Middle frontal gyrus (tissue), 1 donor: ENCODE measurements at regions not wholly inside any gene's neighbourhood (a gene's known extent, or its start where the extent isn't known, plus 50 kb on each side); places are given as distances from the start of the nearest gene placed in this dataset.
"Not testable (repeated sequence)": the region's sequence is repeated elsewhere in the genome, so short reads cannot be mapped to it uniquely, and the experiment has no call there.

Source experiments
- DNase-seq: peaks from one replicate; pipeline ENCODE4 v3.0.0-alpha.2; 2015; ENCODE audit warnings: low spot score; ENCODE audit errors: extremely low spot score

DNA sequence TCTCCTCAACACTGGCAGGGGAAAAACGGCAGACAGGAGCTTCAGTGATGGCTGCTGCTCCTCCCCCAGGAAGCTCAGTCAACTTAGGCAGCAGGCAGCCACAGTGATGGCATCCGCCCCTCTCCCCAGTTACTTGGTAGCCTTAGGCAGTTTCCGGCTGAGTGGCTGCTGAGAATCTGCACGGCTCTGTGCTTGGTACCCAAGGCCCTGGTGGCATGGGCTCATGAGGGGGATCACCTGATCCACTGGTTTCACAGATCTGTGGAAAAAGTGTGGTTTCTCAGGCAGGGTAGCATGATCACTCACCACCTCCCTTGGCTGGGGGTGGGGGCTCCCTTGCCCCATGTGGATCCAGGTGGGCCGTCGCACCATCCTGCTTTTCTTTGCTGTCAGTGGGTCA lies 244.6 kb upstream of the MDGA2 start:
- DNase-seq = no peak

DNA sequence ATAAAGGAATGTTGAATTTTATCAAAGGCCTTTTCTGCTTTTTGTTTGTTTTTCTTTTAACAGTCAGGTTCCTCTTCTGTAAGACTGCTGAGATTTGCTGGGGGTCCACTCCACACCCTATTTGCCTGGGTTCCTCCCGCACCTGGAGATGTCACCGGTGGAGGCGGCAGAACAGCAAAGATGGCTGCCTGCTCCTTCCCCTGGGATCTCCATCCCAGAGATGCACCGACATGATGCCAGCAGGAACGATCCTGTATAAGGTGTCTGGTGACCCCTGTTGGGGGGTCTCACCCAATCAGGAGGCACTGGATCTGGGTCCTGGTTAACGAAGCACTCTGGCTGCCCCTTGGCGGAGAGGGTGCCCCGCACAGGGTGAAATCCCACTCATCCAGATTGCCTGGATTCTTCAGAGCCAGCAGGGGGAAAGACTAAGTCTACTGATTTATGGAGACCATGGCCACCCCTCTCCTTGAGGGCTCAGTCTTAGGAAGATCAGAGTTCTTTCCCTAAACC lies 244.0 kb upstream of the MDGA2 start:
- no peak for DNase-seq

DNA sequence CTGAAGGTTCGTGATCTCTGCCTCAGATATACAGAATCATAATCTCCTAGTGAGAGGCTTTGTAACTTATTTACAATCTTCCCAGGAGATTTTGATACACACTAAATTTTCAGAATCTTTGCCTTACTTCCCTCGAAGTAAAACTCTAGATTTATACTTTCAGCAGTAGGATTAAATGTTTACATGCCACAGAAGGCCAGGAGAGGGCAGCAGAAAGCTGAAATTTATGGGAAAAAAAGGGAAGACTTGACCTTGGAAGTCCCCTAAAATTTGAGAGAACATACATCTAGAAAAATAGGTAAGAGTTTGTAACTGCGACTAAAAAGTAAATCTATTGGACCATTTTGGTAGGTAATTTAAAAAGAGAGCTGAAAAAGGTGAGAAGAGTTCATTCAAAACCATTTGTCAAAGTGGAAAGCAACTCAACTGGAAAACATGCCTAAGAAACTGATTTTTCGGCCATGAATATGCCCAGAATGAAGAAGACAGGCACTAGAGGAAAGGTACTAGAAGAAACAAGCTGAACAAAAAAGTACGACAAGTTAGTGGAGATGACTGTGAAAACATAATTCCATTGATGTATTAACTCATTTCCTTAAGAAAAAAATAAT lies 242.0 kb upstream of the MDGA2 start:
- DNase-seq = peak; percentile 28

DNA sequence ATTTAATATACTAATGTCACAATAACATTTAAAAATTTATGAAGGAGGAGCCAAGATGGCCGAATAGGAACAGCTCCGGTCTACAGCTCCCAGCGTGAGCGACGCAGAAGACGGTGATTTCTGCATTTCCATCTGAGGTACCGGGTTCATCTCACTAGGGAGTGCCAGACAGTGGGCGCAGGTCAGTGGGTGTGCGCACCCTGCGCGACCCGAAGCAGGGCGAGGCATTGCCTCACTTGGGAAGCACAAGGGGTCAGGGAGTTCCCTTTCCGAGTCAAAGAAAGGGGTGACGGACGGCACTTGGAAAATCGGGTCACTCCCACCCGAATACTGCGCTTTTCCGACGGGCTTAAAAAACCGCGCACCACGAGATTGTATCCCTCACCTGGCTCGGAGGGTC lies 225.7 kb upstream of the MDGA2 start:
- not testable (repeated sequence) for DNase-seq

DNA sequence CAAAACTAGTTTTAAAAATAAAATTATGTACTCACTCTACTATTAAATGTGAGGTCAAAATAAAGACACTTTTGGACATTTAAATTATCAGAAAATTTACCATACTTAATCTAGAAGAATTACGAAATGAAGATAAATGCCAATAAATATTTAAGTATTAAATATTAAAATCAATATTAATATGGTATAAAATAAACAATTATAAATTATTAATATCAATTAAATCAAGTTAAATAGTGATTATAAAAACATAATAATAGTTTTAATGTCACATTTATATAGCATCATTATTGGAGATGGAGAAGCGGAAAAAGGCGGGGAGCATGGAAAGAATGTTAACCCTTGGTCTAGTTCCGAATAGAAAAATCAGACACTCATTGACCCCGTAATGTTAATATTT lies 224.3 kb upstream of the MDGA2 start:
- no peak for DNase-seq

DNA sequence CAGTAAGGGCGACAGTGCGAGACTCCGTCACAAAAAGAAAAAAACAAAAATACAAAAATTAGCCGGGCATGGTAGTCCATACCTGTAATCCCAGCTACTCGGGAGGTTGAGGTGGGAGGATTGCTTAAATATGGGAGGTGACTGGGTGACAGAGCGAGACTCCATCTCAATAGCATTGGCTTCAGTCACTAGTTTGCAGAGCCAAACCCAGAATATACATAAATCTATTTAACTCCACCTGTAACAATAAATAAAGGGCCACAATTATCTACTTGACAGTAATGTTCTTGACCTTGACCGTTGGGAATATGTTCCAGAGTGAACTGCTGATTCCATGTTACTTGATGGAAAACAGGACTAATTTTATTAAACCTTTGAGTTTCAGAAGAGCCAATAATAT lies 198.9 kb upstream of the MDGA2 start:
- DNase-seq = no peak

DNA sequence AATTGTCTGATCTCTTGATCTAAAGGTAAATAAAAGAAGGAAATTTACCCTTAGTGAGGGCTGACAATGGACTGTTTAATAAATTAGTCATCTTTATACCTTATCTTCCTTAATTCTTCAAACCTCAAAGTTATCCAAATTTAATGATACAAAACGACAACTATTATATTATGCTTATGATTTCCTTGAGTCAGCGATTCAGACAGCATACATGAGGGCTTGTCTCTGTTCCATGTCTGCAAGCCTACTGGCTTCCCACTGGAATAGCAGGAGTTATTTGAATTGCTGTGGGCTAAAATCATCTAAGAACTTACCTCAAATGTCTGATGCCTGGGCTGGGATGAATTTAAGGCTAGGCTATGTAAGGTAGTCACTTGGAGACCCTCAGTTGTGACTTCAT lies 197.2 kb upstream of the MDGA2 start:
- no peak for DNase-seq

DNA sequence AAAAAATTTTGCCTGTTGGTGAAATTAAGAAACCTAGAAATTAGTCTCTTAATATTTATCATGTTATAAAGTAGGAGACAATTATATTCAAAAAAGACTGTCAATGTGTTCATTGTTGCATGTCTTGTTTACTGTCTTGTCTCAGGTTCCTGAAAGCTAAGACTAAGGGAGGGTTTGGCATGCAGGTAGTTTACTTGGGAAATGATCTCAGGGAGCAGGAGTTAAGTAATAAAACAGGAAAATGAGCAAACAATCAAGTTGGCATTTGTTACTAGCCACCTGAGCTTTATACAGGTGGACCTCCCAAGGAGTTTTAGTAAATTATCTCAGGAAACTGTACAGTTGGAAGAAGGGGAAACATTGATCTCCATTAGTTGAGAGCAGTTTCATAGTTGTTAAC lies 188.0 kb upstream of the MDGA2 start:
- no peak for DNase-seq

DNA sequence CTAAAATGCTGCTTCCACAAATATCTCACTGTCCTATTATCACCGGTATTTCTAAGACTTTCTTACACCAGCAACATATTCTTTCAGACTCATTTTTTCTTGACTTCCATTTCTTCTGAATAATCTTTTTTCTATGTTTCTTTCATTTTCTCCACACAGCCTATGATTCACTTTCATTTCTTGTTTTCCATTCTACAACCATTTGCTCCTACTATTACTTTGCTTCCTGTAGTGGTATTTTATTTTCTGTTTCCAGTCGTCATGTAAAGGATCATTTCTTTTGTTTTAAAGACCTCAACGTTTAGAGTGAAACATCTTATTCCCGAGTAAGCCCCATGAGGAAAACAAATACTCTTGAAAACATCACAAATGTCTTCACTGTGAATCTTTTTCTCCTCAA lies 182.2 kb upstream of the MDGA2 start:
- no peak for DNase-seq

DNA sequence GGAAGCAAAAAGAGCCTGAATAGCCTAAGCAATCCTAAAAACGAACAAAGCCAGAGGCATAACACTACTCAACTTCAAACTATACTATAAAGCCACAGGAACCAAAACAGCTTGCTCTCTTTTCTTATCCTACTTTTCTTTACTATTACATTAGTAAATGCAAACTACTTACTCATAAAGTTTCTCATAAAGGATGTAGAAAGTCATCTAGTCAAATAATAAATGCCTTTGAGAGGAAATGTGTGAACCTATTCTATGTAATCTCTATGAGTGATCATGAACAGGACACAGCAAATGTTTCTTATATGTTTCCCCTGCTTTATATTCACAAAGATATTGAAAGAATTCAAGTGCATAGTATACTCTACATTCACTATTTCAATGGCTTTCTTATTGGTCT lies 176.9 kb upstream of the MDGA2 start:
- DNase-seq = no peak

DNA sequence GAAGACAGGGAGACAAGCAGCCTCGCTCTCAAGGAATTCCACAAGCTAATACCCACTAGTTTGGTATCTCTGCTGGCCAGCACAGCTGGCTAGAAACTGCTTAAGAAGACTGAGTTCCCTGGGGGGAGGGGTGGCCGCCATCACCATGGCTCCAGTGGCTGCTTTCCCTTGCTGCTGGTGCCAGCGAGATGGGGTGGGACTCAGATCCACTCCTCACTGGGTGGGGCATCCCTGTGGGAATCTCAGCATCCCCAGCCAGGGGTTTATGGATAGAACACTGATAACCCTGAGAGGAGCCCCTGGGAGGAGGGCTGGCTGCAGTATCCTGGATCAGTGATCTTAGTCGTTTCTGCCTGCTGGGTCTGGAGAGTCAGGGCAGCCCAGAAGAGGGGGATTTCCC lies 170.6 kb upstream of the MDGA2 start:
- no peak for DNase-seq

DNA sequence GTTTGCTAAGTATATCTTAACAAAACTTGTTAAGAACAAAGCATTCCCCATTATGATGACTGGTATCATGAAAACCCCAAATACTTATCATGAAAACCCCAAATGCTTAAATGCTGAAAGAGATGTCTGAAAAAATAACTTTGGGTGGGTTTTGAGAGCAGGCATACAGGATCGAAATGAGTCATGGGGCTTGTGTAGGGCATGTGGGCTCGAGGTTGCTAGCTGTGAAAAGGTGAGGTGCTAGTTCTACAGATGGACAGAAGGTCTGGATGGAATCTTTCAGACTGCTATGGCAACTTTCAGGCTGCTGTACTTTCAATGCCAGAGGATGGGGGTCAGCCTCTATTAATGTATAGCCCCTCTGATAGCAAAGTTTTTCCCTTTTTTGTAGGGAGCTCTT lies 167.8 kb upstream of the MDGA2 start:
- DNase-seq = no peak

DNA sequence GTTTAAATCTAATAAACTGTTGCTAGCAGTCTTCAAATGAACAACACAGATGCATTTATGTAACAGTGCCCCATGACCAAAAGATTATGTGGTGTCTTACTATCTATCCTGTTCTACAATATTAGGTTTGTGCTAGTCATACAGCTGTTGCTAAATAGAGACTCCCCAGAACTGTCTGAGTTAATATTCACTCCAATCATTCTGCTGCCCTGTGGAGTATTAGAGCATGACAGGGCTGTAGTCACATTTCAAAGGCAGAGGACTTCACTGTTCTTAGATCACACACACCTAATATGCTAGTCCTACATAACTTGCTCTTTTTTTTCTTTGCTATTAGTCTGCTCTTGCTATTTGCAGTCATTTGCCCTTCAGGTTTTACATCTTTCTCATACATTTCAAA lies 157.6 kb upstream of the MDGA2 start:
- DNase-seq = no peak

DNA sequence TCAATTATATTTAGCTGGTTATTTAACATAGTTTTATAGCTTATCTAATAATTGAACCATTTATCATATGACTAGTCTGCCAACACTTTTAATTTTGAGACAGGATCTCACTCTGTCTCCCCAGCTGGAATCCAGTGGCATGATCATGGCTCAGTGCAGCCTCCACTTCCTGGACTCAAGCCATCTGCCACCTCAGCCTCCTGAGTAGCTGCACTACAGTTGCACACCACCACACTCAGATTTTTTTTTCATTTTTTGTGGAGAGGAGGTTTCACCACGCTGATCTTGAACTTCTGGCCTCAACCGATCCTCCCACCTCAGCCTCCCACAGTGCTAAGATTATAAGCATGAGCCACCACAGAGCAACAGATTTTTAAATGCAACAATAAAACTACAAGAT lies 151.4 kb upstream of the MDGA2 start:
- DNase-seq = no peak

DNA sequence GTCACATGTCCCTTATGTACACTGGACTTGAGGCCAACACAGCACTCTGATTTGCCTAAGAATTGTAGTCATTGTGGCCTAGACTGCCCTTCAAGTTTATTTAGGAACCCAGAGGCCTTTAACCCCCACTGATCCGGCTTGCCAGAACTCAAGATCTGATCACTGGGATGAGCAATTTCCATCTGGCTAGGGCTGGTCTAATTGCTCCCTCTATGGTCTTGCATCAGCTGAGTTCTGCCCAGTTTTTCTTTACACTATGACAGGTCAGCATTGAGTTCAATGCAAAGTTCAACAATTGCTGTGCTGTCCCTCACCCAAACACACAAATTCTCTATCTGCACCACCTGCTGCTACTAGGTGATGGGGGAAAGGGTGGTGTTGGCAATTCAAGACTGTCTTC lies 146.9 kb upstream of the MDGA2 start:
- DNase-seq = no peak

DNA sequence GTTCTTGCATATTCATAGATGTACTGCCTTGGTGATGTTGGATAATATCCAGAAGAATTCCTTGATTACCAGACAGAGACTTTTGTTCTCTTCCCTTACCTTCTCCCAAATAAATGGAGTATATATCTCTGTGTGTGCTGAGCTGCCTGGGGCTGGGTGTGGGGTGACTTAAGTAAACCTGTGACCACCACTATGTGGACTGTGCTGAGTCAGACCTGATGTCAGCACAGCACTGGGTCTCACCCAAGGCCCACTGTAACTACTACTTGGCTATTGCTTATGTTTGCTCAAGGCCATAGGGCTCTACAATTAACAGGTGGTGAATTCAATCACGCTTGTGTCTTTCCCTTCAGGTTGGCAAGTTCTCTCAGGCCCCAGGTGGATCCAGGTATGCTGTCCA lies 145.7 kb upstream of the MDGA2 start:
- DNase-seq = no peak

DNA sequence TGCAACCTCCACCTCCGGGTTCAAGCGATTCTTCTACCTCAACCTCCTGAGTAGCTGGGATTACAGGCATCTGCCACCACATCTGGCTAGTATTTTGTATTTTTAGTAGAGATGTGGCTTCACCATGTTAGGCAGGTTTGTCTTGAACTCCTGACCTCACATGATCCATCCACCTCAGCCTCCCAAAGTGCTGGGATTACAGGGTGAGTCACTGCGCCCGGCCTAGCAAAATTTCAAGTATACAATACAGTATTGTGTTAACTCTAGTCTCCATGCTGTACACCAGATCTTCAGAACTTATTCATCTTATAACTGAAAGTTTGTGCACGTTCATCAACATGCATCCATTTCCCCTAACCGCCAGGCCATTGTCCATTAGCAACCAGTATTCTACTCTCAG lies 115.1 kb upstream of the MDGA2 start:
- DNase-seq = no peak

DNA sequence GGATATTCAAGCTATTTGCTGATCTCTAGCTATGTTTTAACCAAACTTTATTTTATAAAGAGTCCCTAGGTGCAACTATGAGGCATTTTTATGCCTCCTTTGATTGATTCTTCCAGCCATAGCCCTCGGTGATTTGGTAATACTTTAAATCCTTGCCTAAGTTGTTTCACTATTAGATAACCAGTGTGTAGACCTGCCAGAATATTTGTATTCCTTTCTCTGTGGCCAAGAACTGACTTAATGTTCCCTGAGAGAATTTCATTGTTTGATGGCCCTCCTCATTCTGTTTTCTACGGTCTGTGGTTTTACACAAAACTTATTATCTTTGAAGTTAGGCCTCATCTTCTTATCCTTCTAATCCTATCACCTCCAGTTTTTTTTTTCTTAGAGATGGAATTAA lies 109.7 kb upstream of the MDGA2 start:
- DNase-seq = no peak

DNA sequence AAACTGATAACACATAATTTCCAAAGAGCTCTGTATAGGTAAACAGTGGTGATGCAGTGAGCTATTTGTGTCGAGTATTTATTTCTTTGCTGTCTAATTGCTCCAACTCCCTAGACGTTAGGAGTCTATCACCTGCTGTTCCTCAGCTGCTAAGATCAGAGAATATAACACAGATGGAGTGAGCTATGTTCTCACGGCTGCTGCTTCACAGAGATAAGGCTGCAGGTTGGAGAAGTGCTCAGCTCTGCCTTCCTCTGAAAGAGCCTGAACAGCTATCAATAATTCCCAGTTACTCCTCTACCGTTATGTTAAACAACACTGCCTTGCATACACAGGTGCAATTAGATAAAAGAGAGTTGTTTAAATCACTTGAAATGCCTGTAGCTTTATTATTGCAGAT lies 103.2 kb upstream of the MDGA2 start:
- peak; percentile 3 for DNase-seq

DNA sequence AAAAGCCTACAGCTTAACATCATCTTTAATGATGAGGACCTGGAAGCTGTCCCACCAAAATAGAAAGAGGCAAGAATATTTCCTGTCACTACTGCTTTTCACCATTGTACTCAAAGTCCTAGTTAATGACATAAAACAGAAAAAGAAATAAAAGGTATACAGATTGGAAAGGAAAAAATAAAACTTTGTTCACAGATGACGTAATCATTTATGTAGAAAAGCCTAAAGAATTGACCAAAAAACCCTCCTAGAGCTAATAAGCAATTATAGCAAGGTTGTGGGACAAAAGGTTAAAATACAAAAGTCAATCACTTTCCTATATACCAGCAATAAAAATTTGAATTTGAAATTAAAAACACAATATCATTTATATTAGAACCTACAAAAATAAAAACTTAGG lies 97.2 kb upstream of the MDGA2 start:
- DNase-seq = no peak

DNA sequence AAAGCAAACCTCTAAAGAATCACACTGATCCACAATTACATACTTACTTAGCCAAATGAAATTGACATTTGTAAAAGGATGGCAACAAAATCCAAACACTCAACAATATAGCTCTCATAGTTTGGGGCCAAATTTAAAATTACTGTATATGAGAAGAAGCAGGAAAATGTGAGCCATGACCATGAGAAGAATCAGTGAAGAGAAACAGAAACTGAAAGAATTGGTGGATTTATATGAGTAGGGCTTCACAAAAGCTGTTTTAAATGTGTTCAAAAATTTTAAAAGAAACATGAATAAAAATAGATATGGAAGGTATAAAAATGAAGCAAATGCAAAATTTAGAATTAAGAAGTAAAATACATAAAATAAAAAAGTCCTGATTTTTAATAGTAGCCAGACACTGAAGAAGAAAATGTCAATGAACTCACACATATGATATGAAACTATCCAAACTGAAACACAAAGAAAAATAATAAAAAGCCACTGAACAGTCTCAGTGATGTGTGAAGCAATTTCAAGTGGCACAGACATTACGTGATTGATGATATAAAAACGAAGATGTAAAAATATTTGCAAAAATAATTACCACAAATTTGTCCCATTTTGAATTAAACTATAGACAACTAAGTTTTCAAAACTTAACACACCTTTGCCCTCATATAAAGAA lies 87.9 kb upstream of the MDGA2 start:
- no peak for DNase-seq

DNA sequence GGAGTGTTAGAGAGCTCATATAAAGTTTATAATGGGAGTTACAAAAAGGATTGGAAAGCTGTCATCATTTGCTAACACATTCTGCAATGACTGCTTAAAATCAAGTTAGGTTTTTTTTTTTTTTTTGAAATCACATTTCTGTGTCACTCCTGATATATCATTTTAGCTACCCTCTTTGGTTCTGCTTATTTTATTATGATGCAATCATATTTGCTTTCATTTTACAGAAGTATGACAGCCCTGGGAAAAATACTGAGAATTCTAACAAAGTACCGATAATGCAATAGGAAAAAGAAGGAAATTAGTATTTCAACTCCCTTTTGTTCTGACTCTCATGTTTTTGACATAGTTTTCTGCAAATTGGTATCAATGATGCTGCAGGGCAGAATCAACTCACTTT lies 71.6 kb upstream of the MDGA2 start:
- DNase-seq = no peak

DNA sequence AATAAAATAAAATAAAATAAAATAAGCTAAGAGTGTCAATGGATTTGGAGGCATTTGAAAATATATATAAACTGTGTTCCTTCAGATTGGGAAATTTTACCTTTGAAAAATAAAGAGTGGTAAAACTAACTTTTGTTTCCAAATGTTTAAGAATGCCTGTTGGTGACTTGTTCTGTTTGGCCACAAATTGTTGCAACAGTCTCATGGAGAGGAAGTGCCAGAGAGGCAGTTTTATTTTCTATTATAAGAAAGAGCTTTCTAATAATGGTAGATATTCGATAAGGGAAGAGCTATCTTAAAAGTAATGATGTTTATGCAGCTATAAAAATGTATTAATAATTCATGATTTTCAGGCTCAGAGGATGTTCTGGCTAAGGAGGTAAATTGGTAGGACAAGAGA lies 68.8 kb upstream of the MDGA2 start:
- DNase-seq = no peak
